ENCODE measurements at regions not wholly inside any gene's neighbourhood (a gene's known extent, or its start where the extent isn't known, plus 50 kb on each side); places are given as distances from the start of the nearest gene placed in this dataset.

DNA sequence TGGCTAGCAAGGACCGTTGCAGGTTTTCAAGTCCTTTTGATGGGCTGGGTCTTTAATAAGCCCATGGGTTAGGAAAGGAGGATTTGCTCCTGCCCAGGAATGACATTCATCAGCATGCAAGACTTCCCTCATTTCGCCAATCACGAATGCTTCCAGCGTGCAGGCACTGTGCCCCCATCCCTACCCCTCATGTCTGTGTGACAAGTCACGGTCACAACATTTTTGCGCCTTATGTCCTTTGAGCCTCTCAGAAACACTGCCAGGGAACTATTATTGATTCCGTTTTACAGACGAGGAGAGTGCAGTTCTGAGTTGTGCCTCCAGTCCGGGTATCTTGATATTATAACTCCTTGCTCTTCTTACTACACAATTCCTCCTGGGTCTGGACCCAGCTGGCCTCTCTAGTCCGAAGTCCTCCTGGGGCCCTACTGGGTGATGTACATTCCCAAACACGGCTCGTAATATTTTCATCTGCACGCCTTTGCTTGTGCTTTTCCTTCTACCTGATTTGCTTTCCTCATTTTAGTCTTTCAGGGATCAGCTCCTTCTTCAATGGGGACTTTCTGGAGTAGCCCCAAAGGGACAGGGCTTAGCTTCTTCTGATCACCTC, 101.8 kb upstream of the MYCN start:
- no peak for TF ChIP-seq POLR2A (IDR thresholded peaks at IDR 0.05)
- TF ChIP-seq, protein P1, sequence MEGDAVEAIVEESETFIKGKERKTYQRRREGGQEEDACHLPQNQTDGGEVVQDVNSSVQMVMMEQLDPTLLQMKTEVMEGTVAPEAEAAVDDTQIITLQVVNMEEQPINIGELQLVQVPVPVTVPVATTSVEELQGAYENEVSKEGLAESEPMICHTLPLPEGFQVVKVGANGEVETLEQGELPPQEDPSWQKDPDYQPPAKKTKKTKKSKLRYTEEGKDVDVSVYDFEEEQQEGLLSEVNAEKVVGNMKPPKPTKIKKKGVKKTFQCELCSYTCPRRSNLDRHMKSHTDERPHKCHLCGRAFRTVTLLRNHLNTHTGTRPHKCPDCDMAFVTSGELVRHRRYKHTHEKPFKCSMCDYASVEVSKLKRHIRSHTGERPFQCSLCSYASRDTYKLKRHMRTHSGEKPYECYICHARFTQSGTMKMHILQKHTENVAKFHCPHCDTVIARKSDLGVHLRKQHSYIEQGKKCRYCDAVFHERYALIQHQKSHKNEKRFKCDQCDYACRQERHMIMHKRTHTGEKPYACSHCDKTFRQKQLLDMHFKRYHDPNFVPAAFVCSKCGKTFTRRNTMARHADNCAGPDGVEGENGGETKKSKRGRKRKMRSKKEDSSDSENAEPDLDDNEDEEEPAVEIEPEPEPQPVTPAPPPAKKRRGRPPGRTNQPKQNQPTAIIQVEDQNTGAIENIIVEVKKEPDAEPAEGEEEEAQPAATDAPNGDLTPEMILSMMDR (IDR thresholded peaks at IDR 0.05 in 4 of 5, conservative IDR thresholded peaks at IDR 0.05 in 1 of 5), result no peak
